ENCODE measurements at regions not wholly inside any gene's neighbourhood (a gene's known extent, or its start where the extent isn't known, plus 50 kb on each side); places are given as distances from the start of the nearest gene placed in this dataset.

DNA sequence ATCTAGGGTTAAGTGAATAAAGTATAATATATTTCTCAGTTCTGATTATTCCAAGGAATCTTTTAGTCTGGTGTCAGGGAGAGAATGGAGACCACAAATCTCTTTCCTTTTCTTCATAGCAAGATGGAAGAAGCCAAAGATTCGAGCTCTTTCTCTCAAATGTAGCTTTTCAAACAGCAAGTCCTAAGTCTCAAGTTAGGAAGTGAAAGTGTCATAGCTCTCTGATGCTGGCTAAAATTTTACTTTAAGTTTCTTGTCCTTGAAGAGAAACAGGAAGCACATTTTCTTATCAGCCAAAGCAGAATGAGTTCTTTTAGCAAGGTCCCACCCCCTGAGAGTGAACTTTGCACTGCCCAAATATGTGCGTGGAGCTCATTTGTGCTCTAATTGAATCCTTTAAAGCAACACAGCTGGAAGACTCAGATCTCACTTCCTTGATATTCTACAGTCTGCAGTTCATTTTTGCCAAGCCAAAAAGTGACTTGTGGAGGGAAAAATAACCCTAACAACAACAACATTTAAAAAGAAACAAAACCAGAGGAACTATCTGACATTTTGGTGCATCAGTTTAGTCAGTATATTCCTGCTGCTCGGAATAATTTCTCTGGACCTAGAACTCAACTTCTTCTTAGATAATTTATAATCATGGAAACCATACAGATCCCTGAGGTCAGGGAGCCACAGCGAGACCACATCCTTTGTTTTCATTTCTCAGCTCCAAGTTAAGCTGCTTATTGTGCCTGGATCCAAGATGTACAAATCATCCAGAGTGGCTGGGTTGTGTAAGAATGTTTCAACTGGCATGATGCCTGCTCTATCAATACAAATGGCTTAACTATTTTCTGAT, 238.7 kb upstream of the P2RY1 start (continued):
- TF ChIP-seq, protein P1, sequence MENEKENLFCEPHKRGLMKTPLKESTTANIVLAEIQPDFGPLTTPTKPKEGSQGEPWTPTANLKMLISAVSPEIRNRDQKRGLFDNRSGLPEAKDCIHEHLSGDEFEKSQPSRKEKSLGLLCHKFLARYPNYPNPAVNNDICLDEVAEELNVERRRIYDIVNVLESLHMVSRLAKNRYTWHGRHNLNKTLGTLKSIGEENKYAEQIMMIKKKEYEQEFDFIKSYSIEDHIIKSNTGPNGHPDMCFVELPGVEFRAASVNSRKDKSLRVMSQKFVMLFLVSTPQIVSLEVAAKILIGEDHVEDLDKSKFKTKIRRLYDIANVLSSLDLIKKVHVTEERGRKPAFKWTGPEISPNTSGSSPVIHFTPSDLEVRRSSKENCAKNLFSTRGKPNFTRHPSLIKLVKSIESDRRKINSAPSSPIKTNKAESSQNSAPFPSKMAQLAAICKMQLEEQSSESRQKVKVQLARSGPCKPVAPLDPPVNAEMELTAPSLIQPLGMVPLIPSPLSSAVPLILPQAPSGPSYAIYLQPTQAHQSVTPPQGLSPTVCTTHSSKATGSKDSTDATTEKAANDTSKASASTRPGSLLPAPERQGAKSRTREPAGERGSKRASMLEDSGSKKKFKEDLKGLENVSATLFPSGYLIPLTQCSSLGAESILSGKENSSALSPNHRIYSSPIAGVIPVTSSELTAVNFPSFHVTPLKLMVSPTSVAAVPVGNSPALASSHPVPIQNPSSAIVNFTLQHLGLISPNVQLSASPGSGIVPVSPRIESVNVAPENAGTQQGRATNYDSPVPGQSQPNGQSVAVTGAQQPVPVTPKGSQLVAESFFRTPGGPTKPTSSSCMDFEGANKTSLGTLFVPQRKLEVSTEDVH (IDR thresholded peaks at IDR 0.05; ENCODE audit: low read depth, partially characterized antibody) = no peak
- TF ChIP-seq ASH1L (IDR thresholded peaks at IDR 0.05; ENCODE audit: borderline replicate concordance, low read depth, partially characterized antibody) = no peak
- no peak for TF ChIP-seq ZNF146 (CRISPR knock-in tag; IDR thresholded peaks at IDR 0.05; ENCODE audit: unreplicated experiment)
- peak; percentile 77 for TF ChIP-seq TCF3 (CRISPR knock-in tag; IDR thresholded peaks at IDR 0.05)
- no peak for TF ChIP-seq ETS2 (tag; IDR thresholded peaks at IDR 0.05; ENCODE audit: borderline replicate concordance, poor library complexity, severe bottlenecking)
- no peak for TF ChIP-seq ZNF444 (CRISPR knock-in tag; IDR thresholded peaks at IDR 0.05)
- no peak for TF ChIP-seq KHSRP (IDR thresholded peaks at IDR 0.05)
- TF ChIP-seq PPARD (CRISPR knock-in tag; IDR thresholded peaks at IDR 0.05) = no peak
- TF ChIP-seq NRF1 (conservative IDR thresholded peaks at IDR 0.05 in 1 of 2, IDR thresholded peaks at IDR 0.05 in 1 of 2) = peak; percentile 35 to 56; a peak in 3 of 4 replicates
- no peak for TF ChIP-seq KDM1A (IDR thresholded peaks at IDR 0.05)
- no peak for TF ChIP-seq MECOM (CRISPR knock-in tag; IDR thresholded peaks at IDR 0.05)
- TF ChIP-seq, protein P2, sequence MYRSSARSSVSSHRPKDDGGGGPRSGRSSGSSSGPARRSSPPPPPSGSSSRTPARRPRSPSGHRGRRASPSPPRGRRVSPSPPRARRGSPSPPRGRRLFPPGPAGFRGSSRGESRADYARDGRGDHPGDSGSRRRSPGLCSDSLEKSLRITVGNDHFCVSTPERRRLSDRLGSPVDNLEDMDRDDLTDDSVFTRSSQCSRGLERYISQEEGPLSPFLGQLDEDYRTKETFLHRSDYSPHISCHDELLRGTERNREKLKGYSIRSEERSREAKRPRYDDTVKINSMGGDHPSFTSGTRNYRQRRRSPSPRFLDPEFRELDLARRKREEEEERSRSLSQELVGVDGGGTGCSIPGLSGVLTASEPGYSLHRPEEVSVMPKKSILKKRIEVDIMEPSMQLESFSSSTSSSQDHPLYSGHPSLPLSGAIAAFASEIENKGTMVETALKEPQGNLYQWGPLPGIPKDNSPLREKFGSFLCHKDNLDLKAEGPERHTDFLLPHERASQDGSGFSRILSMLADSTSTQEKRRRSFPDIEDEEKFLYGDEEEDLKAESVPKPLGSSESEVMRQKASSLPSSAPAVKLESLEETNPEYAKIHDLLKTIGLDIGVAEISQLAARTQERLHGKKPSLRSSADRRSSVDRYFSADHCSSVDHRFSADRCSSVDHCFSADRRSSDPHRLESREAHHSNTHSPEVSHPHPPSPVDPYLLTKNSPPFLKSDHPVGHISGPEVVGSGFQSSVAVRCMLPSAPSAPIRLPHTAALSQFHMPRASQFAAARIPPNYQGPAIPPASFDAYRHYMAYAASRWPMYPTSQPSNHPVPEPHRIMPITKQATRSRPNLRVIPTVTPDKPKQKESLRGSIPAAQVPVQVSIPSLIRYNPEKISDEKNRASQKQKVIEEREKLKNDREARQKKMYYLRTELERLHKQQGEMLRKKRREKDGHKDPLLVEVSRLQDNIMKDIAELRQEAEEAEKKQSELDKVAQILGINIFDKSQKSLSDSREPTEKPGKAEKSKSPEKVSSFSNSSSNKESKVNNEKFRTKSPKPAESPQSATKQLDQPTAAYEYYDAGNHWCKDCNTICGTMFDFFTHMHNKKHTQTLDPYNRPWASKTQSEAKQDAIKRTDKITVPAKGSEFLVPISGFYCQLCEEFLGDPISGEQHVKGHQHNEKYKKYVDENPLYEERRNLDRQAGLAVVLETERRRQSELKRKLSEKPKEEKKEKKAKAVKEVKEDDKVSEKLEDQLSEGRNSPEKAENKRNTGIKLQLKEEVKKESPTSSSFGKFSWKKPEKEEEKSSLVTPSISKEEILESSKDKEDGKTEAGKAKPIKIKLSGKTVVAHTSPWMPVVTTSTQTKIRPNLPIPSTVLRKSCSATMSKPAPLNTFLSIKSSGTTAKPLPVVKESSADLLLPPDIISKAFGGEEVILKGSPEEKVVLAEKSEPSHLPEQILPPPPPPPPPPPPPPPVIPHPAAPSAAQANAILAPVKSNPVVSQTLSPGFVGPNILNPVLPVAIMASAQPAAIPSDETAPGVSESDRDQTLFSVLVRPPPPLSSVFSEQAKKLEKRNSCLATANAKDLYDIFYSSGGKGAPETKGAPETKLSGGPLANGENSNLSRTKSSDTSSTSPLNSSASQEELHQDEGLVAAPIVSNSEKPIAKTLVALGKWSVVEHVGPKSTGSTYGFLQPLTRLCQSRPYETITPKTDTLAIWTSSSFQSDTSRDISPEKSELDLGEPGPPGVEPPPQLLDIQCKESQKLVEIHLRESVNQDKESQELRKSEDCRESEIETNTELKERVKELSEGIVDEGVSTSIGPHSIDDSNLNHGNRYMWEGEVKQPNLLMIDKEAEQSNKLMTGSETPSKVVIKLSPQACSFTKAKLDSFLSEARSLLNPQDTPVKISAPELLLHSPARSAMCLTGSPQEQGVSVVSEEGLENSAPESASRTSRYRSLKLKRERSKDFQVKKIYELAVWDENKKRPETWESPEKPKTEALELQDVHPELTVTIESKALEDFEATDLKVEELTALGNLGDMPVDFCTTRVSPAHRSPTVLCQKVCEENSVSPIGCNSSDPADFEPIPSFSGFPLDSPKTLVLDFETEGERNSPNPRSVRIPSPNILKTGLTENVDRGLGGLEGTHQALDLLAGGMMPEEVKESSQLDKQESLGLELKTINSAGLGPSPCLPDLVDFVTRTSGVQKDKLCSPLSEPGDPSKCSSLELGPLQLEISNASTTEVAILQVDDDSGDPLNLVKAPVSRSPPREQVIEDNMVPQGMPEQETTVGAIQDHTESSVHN (IDR thresholded peaks at IDR 0.05; ENCODE audit: borderline replicate concordance in 1 of 2, low read depth in 1 of 2) = no peak
- TF ChIP-seq STAT5B (CRISPR knock-in tag; IDR thresholded peaks at IDR 0.05) = no peak
- TF ChIP-seq IFI16 (CRISPR knock-in tag; IDR thresholded peaks at IDR 0.05) = no peak
- no peak for TF ChIP-seq NR4A1 (CRISPR knock-in tag; IDR thresholded peaks at IDR 0.05)
- TF ChIP-seq NR4A1 (tag; IDR thresholded peaks at IDR 0.05) = no peak
- TF ChIP-seq ZNF3 (CRISPR knock-in tag; IDR thresholded peaks at IDR 0.05) = no peak
- TF ChIP-seq SRF (CRISPR knock-in tag; IDR thresholded peaks at IDR 0.05) = peak in 1 of 2 experiments; percentile 95; a peak in 2 of 4 replicates

Data from K562 (cell line).